Mesendoderm (in vitro differentiated cells): ENCODE measurements at regions not wholly inside any gene's neighbourhood (a gene's known extent, or its start where the extent isn't known, plus 50 kb on each side); places are given as distances from the start of the nearest gene placed in this dataset.

Source experiments
- DNase-seq: peaks from one replicate; pipeline ENCODE4 v3.0.0; 2013
- H2AK5ac ChIP-seq: 2 replicates; pipeline ENCODE4 v1.6.1; 2013; ENCODE audit warnings: low read length, inconsistent platforms
- H2BK120ac ChIP-seq: 2 replicates; pipeline ENCODE4 v1.6.1; 2013; ENCODE audit warnings: low read depth, mild to moderate bottlenecking, low read length, moderate library complexity, mixed read lengths
- H2BK15ac ChIP-seq: replicated peaks from 2 replicates; pipeline ENCODE4 v1.6.1; 2013; ENCODE audit warnings: low read depth, mild to moderate bottlenecking, moderate library complexity
- H2BK5ac ChIP-seq: 2 replicates; pipeline ENCODE4 v1.6.1; 2013; ENCODE audit warnings: low read length, inconsistent platforms
- H3K18ac ChIP-seq: 2 replicates; pipeline ENCODE4 v1.6.1; 2013; ENCODE audit warnings: mild to moderate bottlenecking, low read length, mixed read lengths
- H3K23ac ChIP-seq: one replicate; pipeline ENCODE4 v1.6.1; 2013; ENCODE audit warnings: low read length
- H3K27ac ChIP-seq: 2 replicates; pipeline ENCODE4 v1.5.1; 2013; ENCODE audit warnings: low read depth, mild to moderate bottlenecking, inconsistent platforms, low read length, moderate library complexity
- H3K27me3 ChIP-seq: 2 replicates; pipeline ENCODE4 v1.6.1; 2013; ENCODE audit warnings: low read length, control low read depth, mild to moderate bottlenecking, inconsistent platforms; ENCODE audit not compliant: insufficient read depth, poor library complexity
- H3K36me3 ChIP-seq: 2 replicates; pipeline ENCODE4 v1.6.1; 2013; ENCODE audit warnings: low read length, inconsistent platforms; ENCODE audit not compliant: control insufficient read depth, insufficient read depth
- H3K4ac ChIP-seq: one replicate; pipeline ENCODE4 v1.6.1; 2013; ENCODE audit warnings: low read depth, mild to moderate bottlenecking, low read length, moderate library complexity
- H3K4me1 ChIP-seq: 2 replicates; pipeline ENCODE4 v1.6.1; 2013; ENCODE audit warnings: low read depth, low read length, inconsistent platforms; ENCODE audit not compliant: control insufficient read depth
- H3K4me2 ChIP-seq: 2 replicates; pipeline ENCODE4 v1.6.1; 2013; ENCODE audit warnings: low read length
- H3K4me3 ChIP-seq: 2 replicates; pipeline ENCODE4 v1.5.1; 2013; ENCODE audit warnings: mild to moderate bottlenecking, low read length
- H3K56ac ChIP-seq: one replicate; pipeline ENCODE4 v1.6.1; 2013; ENCODE audit warnings: low read length
- H3K79me1 ChIP-seq: 2 replicates; pipeline ENCODE4 v1.6.1; 2013; ENCODE audit warnings: low read length, inconsistent platforms
- H3K79me2 ChIP-seq: 2 replicates; pipeline ENCODE4 v1.6.1; 2013; ENCODE audit warnings: mild to moderate bottlenecking, low read length; ENCODE audit not compliant: control insufficient read depth, insufficient read depth
- H3K9ac ChIP-seq: 2 replicates; pipeline ENCODE4 v1.6.1; 2013; ENCODE audit warnings: low read length, inconsistent platforms
- H4K5ac ChIP-seq: one replicate; pipeline ENCODE4 v1.6.1; 2013; ENCODE audit warnings: low read length
- H4K8ac ChIP-seq: one replicate; pipeline ENCODE4 v1.6.1; 2013; ENCODE audit warnings: low read depth, mild to moderate bottlenecking, control low read depth, low read length, moderate library complexity
- WGBS: extraction: QIAGEN DNeasy Blood & Tissue Kit; methylation state at CpG from one replicate; pipeline ENCODE4 v1.1.7; 2013; ENCODE audit warnings: low lambda C conversion rate, missing lambda C conversion rate; ENCODE audit not compliant: insufficient coverage; ENCODE audit errors: extremely low coverage; 5-methylcytosine and 5-hydroxymethylcytosine counted together

DNA sequence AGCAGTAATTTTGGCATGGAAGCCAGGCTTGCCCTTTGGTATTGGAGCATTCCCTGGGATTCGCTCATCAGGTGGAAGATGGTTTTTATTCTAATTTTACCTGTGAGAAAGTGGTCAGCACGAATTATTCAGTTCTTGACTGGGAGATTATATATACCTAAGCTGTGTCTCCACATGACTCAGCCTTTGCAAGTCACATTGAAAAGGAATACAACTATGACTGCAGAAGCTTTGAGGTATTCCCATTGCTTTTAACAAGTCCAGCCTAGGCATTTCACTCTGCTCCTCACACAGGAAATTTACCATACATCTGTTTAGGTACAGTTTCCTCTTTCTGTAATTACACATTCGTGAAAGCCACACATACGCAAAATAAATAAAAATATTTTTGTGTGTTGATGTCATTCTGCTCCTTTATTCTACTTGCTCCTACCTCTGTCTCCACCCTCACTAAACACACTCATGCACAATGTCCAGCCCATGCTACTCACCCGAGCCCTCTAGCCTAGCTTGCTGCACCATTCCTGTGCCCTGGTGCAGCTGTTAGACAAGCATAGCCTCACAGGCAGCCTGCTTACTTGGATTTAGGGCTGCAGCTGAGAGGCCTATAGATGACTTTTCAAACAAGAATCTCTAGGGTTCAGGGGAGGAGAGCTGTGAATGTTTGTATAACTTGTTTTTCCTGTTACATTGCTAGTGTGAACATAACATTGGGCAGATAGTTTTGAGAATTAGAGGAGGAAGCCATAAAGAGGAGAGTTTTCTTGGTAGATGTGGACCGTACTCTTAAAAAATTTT is 504.4 kb upstream of the FAT1 start:
- peak; percentile 22 for DNase-seq
- H3K27ac ChIP-seq: no peak overlapping the region
- H3K4me2 ChIP-seq: no peak overlapping the region
- no peaks in the 10 kb centered on the region for H3K79me1 ChIP-seq
- H3K9ac ChIP-seq: no peak overlapping the region
- no peaks in the 10 kb centered on the region for H3K4me1 ChIP-seq
- WGBS: no CpG with 5 or more reads among the region's 6 CpGs
- no peak overlapping the region for H3K56ac ChIP-seq
- no peak overlapping the region for H3K18ac ChIP-seq
- H4K5ac ChIP-seq: no peak overlapping the region
- no peak overlapping the region for H2BK120ac ChIP-seq
- H2BK15ac ChIP-seq: no peak overlapping the region
- H3K79me2 ChIP-seq: no peaks in the 10 kb centered on the region
- H3K36me3 ChIP-seq: no peaks in the 10 kb centered on the region
- no peak overlapping the region for H3K23ac ChIP-seq
- no peak overlapping the region for H3K4me3 ChIP-seq
- no peak overlapping the region for H3K4ac ChIP-seq
- H2AK5ac ChIP-seq: no peak overlapping the region
- no peaks in the 10 kb centered on the region for H3K27me3 ChIP-seq
- no peak overlapping the region for H2BK5ac ChIP-seq
- H4K8ac ChIP-seq: no peak overlapping the region

DNA sequence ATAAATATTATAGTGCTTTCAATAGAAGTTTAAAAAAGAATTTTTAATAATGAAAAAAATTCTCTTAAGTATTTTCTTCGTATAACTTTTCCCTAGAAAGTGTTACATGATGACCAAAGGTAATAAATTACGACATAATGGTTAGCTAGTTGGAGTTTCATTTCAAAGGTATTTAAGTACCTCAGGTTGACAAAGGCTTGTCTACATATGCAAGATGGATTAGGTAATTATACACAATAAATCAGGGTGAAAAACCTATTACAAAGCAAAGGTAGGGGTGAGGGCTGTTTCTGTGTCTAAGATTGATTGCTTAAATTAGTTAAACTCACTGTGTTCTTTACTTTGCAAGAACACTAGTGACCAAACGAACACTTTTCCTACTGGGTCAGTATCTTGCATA is 508.5 kb upstream of the FAT1 start:
- DNase-seq: no peak
- no CpG with 5 or more reads among the region's 3 CpGs for WGBS

DNA sequence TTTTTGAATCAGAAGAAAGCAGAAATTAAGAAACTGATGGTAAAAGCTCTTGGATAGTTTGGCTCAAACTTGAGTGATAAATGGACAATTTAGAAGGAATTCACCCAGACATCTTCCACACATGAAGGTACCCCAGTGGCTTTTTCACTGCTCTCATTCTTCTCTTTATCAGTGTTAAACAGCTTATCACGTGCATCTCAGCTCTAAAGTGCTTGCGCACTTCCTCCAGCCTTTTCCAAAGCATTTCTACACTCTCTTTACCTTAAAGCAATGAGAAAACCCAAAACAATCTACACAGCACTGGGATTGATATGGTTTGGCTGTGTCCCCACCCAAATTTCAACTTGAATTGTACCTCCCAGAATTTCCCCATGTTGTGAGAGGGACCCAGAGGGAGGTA is 509.1 kb upstream of the FAT1 start:
- Histone ChIP-seq H2BK120ac (no peak overlapping the region), H2BK5ac (no peak overlapping the region), H3K27me3 (no peaks in the 10 kb centered on the region), H3K79me2 (no peaks in the 10 kb centered on the region), H3K4me3 (no peak overlapping the region), H3K4me1 (no peaks in the 10 kb centered on the region), H4K8ac (no peak overlapping the region), H3K56ac (no peak overlapping the region), H2BK15ac (no peak overlapping the region), H3K4ac (no peak overlapping the region), H3K18ac (no peak overlapping the region), H3K9ac (no peak overlapping the region), H3K23ac (no peak overlapping the region), H3K79me1 (no peaks in the 10 kb centered on the region), H3K36me3 (no peaks in the 10 kb centered on the region), H4K5ac (no peak overlapping the region), H3K27ac (no peak overlapping the region), H2AK5ac (no peak overlapping the region), H3K4me2 (no peak overlapping the region)
- DNase-seq: peak; percentile 54
- no CpG with 5 or more reads among the region's 2 CpGs for WGBS

More for the DNA sequence above, 508.5 kb upstream of the FAT1 start:
- Histone ChIP-seq H3K4me1 (no peaks in the 10 kb centered on the region), H3K4me2 (no peak overlapping the region), H3K27me3 (no peaks in the 10 kb centered on the region), H3K4me3 (no peak overlapping the region), H3K9ac (no peak overlapping the region), H3K79me2 (no peaks in the 10 kb centered on the region), H2AK5ac (no peak overlapping the region), H2BK120ac (no peak overlapping the region), H3K36me3 (no peaks in the 10 kb centered on the region), H3K27ac (no peak overlapping the region), H4K8ac (no peak overlapping the region), H3K23ac (no peak overlapping the region), H3K18ac (no peak overlapping the region), H3K56ac (no peak overlapping the region), H3K79me1 (no peaks in the 10 kb centered on the region), H2BK5ac (no peak overlapping the region), H3K4ac (no peak overlapping the region), H2BK15ac (no peak overlapping the region), H4K5ac (no peak overlapping the region)

DNA sequence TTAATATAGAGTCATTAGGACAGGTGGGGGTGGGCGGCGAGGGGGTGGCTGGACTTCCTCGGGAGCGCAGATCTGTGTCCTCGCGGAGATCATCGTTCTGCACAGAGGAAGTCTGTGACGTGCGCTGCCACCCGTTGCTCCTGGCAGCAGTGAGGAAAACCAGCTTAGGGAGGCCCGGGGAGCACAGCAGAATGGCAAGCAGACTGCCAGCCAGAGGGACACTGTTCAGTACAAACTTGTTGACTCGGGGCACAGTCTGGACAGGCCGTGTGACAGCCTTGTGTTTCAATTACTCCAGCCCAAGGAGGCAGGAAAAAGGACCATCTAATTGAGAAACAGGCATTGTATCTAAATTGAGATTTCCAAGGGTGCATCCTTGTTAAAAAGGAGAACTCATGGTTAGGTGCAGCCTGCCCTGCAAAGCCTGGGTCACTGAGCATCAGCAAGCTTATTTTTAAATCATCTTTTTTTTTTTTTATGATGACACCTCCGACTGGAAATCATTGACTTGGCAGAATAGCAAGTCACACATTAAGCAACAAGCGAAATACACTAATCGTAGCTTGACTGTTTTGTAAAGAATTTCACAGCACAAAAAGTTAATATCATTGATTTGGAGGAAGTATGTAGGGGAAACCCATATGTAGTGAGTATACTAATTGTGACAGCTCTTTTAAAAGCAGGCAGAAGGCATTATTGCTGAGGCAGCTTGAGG is 512.0 kb upstream of the FAT1 start:
- Histone ChIP-seq H2BK120ac (no peak overlapping the region), H3K4me3 (no peak overlapping the region), H3K4ac (no peak overlapping the region), H2BK15ac (no peak overlapping the region), H3K56ac (no peak overlapping the region), H3K18ac (no peak overlapping the region), H3K36me3 (no peaks in the 10 kb centered on the region), H2BK5ac (no peak overlapping the region), H3K4me2 (no peak overlapping the region), H4K8ac (no peak overlapping the region), H3K9ac (no peak overlapping the region), H3K23ac (no peak overlapping the region), H3K79me1 (no peaks in the 10 kb centered on the region), H3K4me1 (no peaks in the 10 kb centered on the region), H3K79me2 (no peaks in the 10 kb centered on the region), H3K27ac (no peak overlapping the region), H3K27me3 (no peaks in the 10 kb centered on the region), H4K5ac (no peak overlapping the region), H2AK5ac (no peak overlapping the region)
- DNase-seq: no peak
- WGBS: no CpG with 5 or more reads among the region's 16 CpGs

DNA sequence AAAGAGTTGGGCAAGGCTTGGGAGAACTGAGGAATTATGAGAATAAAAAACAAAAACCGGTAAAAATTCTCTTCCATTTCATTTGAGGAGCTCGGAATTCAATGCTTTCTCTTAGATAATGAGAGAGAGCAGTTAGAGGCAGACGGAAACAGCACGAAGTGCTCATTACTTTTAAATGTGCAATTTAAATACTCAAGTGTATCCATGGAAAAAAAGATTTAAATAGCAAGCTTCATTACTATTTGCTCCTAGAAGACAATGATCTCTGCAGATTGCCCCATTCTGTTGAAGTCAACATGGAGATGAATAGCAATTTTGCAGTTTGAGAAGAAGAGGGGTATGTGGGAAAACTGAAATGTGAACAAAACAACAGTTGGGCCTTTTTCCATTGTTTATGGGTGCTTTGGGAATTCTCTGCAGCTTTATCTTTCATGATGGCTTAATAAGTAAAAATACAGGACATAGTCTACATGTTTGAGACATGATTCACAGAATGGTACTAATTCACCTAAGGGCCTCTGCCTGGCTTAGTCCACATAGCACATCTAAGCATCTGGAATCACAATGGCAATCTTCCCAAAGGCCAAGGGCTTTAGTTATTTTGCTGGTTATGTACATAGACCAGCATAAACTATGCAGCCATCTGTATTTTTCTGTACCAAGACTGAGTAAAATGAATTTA is 512.7 kb upstream of the FAT1 start:
- no peaks in the 10 kb centered on the region for H3K27me3 ChIP-seq
- H3K4me2 ChIP-seq: no peak overlapping the region
- H3K4me3 ChIP-seq: no peak overlapping the region
- H3K36me3 ChIP-seq: no peaks in the 10 kb centered on the region
- H3K56ac ChIP-seq: no peak overlapping the region
- H2BK120ac ChIP-seq: no peak overlapping the region
- H2BK5ac ChIP-seq: no peak overlapping the region
- no peak overlapping the region for H3K23ac ChIP-seq
- H2BK15ac ChIP-seq: no peak overlapping the region
- H3K18ac ChIP-seq: no peak overlapping the region
- H3K9ac ChIP-seq: no peak overlapping the region
- H2AK5ac ChIP-seq: no peak overlapping the region
- no peak overlapping the region for H4K5ac ChIP-seq
- no CpG with 5 or more reads among the region's 4 CpGs for WGBS
- H3K79me2 ChIP-seq: no peaks in the 10 kb centered on the region
- H3K4me1 ChIP-seq: no peaks in the 10 kb centered on the region
- H3K4ac ChIP-seq: no peak overlapping the region
- H3K27ac ChIP-seq: no peak overlapping the region
- no peaks in the 10 kb centered on the region for H3K79me1 ChIP-seq
- H4K8ac ChIP-seq: no peak overlapping the region
- DNase-seq: no peak
